HCT116 (cell line): ENCODE measurements at regions not wholly inside any gene's neighbourhood (a gene's known extent, or its start where the extent isn't known, plus 50 kb on each side); places are given as distances from the start of the nearest gene placed in this dataset.

ENCODE experiments used
- ATAC-seq: fragments of 200-7000 bp; cut with Tn5 transposase; 2 replicates; pipeline ENCODE4 v1.9.1; 2020; ENCODE audit warnings: mild to moderate bottlenecking, moderate library complexity
- BruUV-seq: library from RNA; stranded (reverse); fragments of 400-500 nt; replicated peaks from 2 replicates; lab custom pipeline; 2021; lab: Mats Ljungman, UMichigan
- CTCF ChIA-PET: fragments of 300-600 bp; sonication (Branson Sonifier 250); formaldehyde crosslinking; loops from one replicate; lab custom pipeline; 2021; ENCODE audit warnings: antibody characterized with exemption; lab: Charles Lee
- POLR2A ChIA-PET: fragments of 300-600, 350-600 bp; sonication (Branson Sonifier 250); formaldehyde crosslinking; loops from one replicate; lab custom pipeline; 2021; ENCODE audit warnings: antibody characterized with exemption; lab: Charles Lee
- RAD21 ChIA-PET, 2 experiments: fragments of 300-600 bp; sonication (Branson Sonifier 250); formaldehyde crosslinking; loops; one replicate each; lab custom pipeline; 2023; ENCODE audit warnings: low total read pairs in 2 of 2; ENCODE audit not compliant: uncharacterized antibody in 2 of 2, unreplicated experiment in 2 of 2, low non-redundant PET in 1 of 2; lab: Charles Lee
- DNase-seq: peaks from one replicate; pipeline ENCODE4 v3.0.0-alpha.2; 2010; ENCODE audit warnings: low read depth, low spot score
- H2AFZ ChIP-seq: fragments of 200-600 bp; shearing (Covaris generic), sonication (generic); 2 replicates; pipeline ENCODE4 v1.6.1; 2017; ENCODE audit warnings: low read depth, mixed run types, mixed read lengths, antibody characterized with exemption, low read length; ENCODE audit not compliant: poor library complexity, severe bottlenecking
- H3K27ac ChIP-seq: 2 replicates; pipeline ENCODE4 v1.5.1; 2012; ENCODE audit warnings: low read depth, low read length
- H3K27me3 ChIP-seq: fragments of 200-600 bp; sonication (generic); 2 replicates; pipeline ENCODE4 v1.6.1; 2016; ENCODE audit warnings: mixed run types, low read length, mixed read lengths; ENCODE audit not compliant: insufficient read depth
- H3K36me3 ChIP-seq, 2 experiments: fragments of 200-500 bp in 1 of 2; fragments of 200-600 bp in 1 of 2; sonication (Bioruptor generic) in 1 of 2; sonication (generic) in 1 of 2; 2 replicates each; pipeline versions ENCODE4 v1.5.1 to v1.6.1; 2014 to 2016; ENCODE audit warnings: low read length in 2 of 2, inconsistent platforms in 1 of 2, mixed read lengths in 1 of 2, mixed run types in 1 of 2; ENCODE audit not compliant: insufficient read depth in 2 of 2, control insufficient read depth in 1 of 2
- H3K4me1 ChIP-seq, 2 experiments: fragments of 200-600 bp in 1 of 2; sonication (generic) in 1 of 2; 2 replicates each; pipeline versions ENCODE4 v1.5.1 to v1.6.1; 2012 to 2017; ENCODE audit warnings: low read length in 2 of 2, inconsistent platforms in 1 of 2, mild to moderate bottlenecking in 1 of 2, mixed read lengths in 1 of 2, mixed run types in 1 of 2, moderate library complexity in 1 of 2; ENCODE audit not compliant: insufficient read depth in 2 of 2, control insufficient read depth in 1 of 2
- H3K4me2 ChIP-seq: fragments of 200-600 bp; sonication (generic); 2 replicates; pipeline ENCODE4 v1.6.1; 2017; ENCODE audit warnings: mixed run types, low read length, mixed read lengths
- H3K4me3 ChIP-seq, 2 experiments: fragments of 200-600 bp in 1 of 2; sonication (generic) in 1 of 2; replicated peaks in 1 of 2; 2 replicates each; pipeline ENCODE4 v1.5.1; 2011 to 2016; ENCODE audit warnings: low read length in 2 of 2, control low read depth in 1 of 2, low read depth in 1 of 2, mild to moderate bottlenecking in 1 of 2, mixed read lengths in 1 of 2, mixed run types in 1 of 2
- H3K79me2 ChIP-seq: fragments of 200-600 bp; sonication (generic); 2 replicates; pipeline ENCODE4 v1.6.1; 2017; ENCODE audit warnings: mild to moderate bottlenecking, mixed run types, low read length, moderate library complexity, mixed read lengths; ENCODE audit not compliant: insufficient read depth
- H3K9ac ChIP-seq: fragments of 200-600 bp; sonication (generic); 2 replicates; pipeline ENCODE4 v1.6.1; 2016; ENCODE audit warnings: low read length, mixed read lengths
- H3K9me2 ChIP-seq: fragments of 200-600 bp; sonication (generic), shearing (Covaris generic); 2 replicates; pipeline ENCODE4 v1.6.1; 2017; ENCODE audit warnings: mixed run types, mild to moderate bottlenecking, moderate library complexity; ENCODE audit not compliant: insufficient read depth
- H3K9me3 ChIP-seq, 2 experiments: fragments of 200-500 bp in 1 of 2; fragments of 200-600 bp in 1 of 2; sonication (Bioruptor generic) in 1 of 2; sonication (generic) in 1 of 2; 2 replicates each; pipeline ENCODE4 v1.6.1; 2014 to 2017; ENCODE audit warnings: low read length in 2 of 2, mixed read lengths in 2 of 2, inconsistent platforms in 1 of 2, low read depth in 1 of 2, mild to moderate bottlenecking in 1 of 2, mixed run types in 1 of 2, moderate library complexity in 1 of 2; ENCODE audit not compliant: control insufficient read depth in 1 of 2, insufficient read depth in 1 of 2
- H4K20me1 ChIP-seq: fragments of 200-600 bp; sonication (generic), shearing (Covaris generic); 2 replicates; pipeline ENCODE4 v1.6.1; 2017; ENCODE audit warnings: mixed run types, mild to moderate bottlenecking, moderate library complexity; ENCODE audit not compliant: insufficient read depth
- ATF3 ChIP-seq: IDR thresholded peaks from 2 replicates; pipeline ENCODE4 v1.6.1; 2012
- CBX3 ChIP-seq: IDR thresholded peaks from 2 replicates; pipeline ENCODE4 v1.6.1; 2012; ENCODE audit warnings: low read depth
- CEBPB ChIP-seq: IDR thresholded peaks from 2 replicates; pipeline ENCODE4 v1.6.1; 2012; ENCODE audit warnings: low read depth
- CTCF ChIP-seq, 3 experiments: fragments of 200-600 bp in 1 of 3; sonication (generic) in 1 of 3; IDR thresholded peaks in 2 of 3; conservative IDR thresholded peaks in 1 of 3; 2 replicates each; pipeline ENCODE4 v1.5.1; 2012 to 2017; ENCODE audit warnings: low read depth in 2 of 3, low read length in 2 of 3, antibody characterized with exemption in 1 of 3, borderline replicate concordance in 1 of 3, control low read depth in 1 of 3, mild to moderate bottlenecking in 1 of 3, mixed read lengths in 1 of 3, mixed run types in 1 of 3, moderate library complexity in 1 of 3; ENCODE audit not compliant: insufficient read depth in 1 of 3
- EGR1 ChIP-seq: IDR thresholded peaks from 2 replicates; pipeline ENCODE4 v1.6.1; 2012; ENCODE audit warnings: low read depth
- ELF1 ChIP-seq: IDR thresholded peaks from 2 replicates; pipeline ENCODE4 v1.6.1; 2012; ENCODE audit warnings: low read depth, borderline replicate concordance
- POLR2A ChIP-seq: IDR thresholded peaks from 2 replicates; pipeline ENCODE4 v1.7.0; 2011; ENCODE audit warnings: borderline replicate concordance; ENCODE audit not compliant: insufficient read depth, insufficient read length; ENCODE audit errors: extremely low read depth
- POLR2AphosphoS5 ChIP-seq: IDR thresholded peaks from 2 replicates; pipeline ENCODE4 v1.6.1; 2011; ENCODE audit warnings: mild to moderate bottlenecking, low read depth, low read length, moderate library complexity
- SP1 ChIP-seq: IDR thresholded peaks from 2 replicates; pipeline ENCODE4 v1.6.1; 2012; ENCODE audit warnings: low read depth
- SRF ChIP-seq: IDR thresholded peaks from 2 replicates; pipeline ENCODE4 v1.6.1; 2012; ENCODE audit warnings: low read depth
- TCF7L2 ChIP-seq: IDR thresholded peaks from 2 replicates; pipeline ENCODE4 v1.7.0; 2011; ENCODE audit warnings: borderline replicate concordance, inconsistent platforms; ENCODE audit not compliant: insufficient read depth, insufficient read length; ENCODE audit errors: extremely low read depth
- ZNF274 ChIP-seq: fragments of 200-500 bp; sonication (Bioruptor generic); IDR thresholded peaks from 2 replicates; pipeline ENCODE4 v1.6.1; 2014; ENCODE audit warnings: mild to moderate bottlenecking, low read depth, low read length, inconsistent platforms
- intact Hi-C: fragments of 100-400 bp; cut with micrococcal nuclease; formaldehyde crosslinking; loops from 2 replicates; pipeline ENCODE4 v1.10.0; 2022

GRCh38 chr13:81203783-81204182 lies 862.9 kb upstream of the SPRY2 start:
- no peak overlapping the region for H3K9ac ChIP-seq
- no peaks in the 10 kb centered on the region for H3K36me3 ChIP-seq
- no peak overlapping the region for H3K27ac ChIP-seq
- no peak for ATAC-seq
- peaks cover 0 to 4% of the 10 kb centered on the region in 2 experiments; a peak in 3 of 4 replicates for H3K9me3 ChIP-seq
- H3K9me2 ChIP-seq = no peaks in the 10 kb centered on the region
- no peaks in the 10 kb centered on the region for H4K20me1 ChIP-seq
- TF ChIP-seq SRF (no peak), EGR1 (no peak), CEBPB (no peak), ZNF274 (no peak), POLR2A (no peak), CBX3 (no peak), ATF3 (no peak), SP1 (no peak)
- no peaks in the 10 kb centered on the region for H3K27me3 ChIP-seq
- no TSS peak for BruUV-seq
- no peak overlapping the region for H3K4me2 ChIP-seq
- H2AFZ ChIP-seq = no peak overlapping the region
- no peaks in the 10 kb centered on the region for H3K4me1 ChIP-seq
- ChIA-PET RAD21 (no interaction called here), CTCF (no interaction called here), POLR2A (no interaction called here)
- intact Hi-C loops = no loop called here
- no peaks in the 10 kb centered on the region for H3K79me2 ChIP-seq
- no peak for DNase-seq
- H3K4me3 ChIP-seq = no peak overlapping the region

- no peaks in the 10 kb centered on the region for H3K36me3 ChIP-seq
- no peak for TF ChIP-seq ZNF274
- TF ChIP-seq CEBPB = no peak
- TF ChIP-seq SP1 = no peak
- no peak for TF ChIP-seq POLR2AphosphoS5
- TF ChIP-seq ELF1 = no peak
- TF ChIP-seq TCF7L2 = no peak
- TF ChIP-seq CTCF (IDR thresholded peaks at IDR 0.05 in 2 of 3, conservative IDR thresholded peaks at IDR 0.05 in 1 of 3; ENCODE audit: borderline replicate concordance in 1 of 3, insufficient read depth in 1 of 3, low read depth in 2 of 3, low read length in 2 of 3) = no peak
- no peak for TF ChIP-seq POLR2A
- ChIA-PET POLR2A (no interaction called here), CTCF (no interaction called here), RAD21 (no interaction called here)
- DNase-seq (no peak), ATAC-seq (no peak)
- H3K9me2 ChIP-seq = no peaks in the 10 kb centered on the region
- H3K27ac ChIP-seq = no peak overlapping the region
- H3K4me3 ChIP-seq = no peak overlapping the region
- intact Hi-C loops = no loop called here
- no TSS peak for BruUV-seq
- no peaks in the 10 kb centered on the region for H3K79me2 ChIP-seq
- H3K9ac ChIP-seq = no peak overlapping the region
- no peaks in the 10 kb centered on the region for H3K27me3 ChIP-seq
- no peaks in the 10 kb centered on the region for H4K20me1 ChIP-seq
- no peak overlapping the region for H2AFZ ChIP-seq
- H3K9me3 ChIP-seq = no peaks in the 10 kb centered on the region; a peak in 3 of 4 replicates
- no peak overlapping the region for H3K4me2 ChIP-seq
- no peaks in the 10 kb centered on the region for H3K4me1 ChIP-seq
These were observed 859.0 kb upstream of the SPRY2 start for GRCh38 chr13:81199956-81200355.
